ENCODE measurements at regions not wholly inside any gene's neighbourhood (a gene's known extent, or its start where the extent isn't known, plus 50 kb on each side); places are given as distances from the start of the nearest gene placed in this dataset.

DNA sequence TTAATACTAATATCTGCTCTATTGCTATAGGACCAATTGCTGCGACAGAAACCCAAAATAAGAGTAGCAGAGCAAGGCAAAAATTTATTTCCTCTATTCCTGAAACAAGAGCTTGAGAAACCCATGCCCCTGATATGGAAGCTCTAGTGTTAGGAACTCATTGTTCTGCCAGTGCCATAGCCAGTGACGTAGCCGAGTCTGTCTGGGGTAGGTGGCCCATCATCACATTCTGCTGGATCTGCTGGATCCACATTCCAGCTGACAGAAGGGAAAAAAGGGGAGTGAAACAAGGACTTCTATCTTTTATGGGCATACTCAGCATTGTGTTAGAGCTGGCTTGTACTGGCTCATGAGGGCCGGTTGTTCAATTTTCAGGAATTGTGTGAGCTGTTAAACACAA, 248.9 kb upstream of the MON1B start:
- no peak overlapping the region for H3K4me3 ChIP-seq (ENCODE audit: low read length)
- TF ChIP-seq, protein P1, sequence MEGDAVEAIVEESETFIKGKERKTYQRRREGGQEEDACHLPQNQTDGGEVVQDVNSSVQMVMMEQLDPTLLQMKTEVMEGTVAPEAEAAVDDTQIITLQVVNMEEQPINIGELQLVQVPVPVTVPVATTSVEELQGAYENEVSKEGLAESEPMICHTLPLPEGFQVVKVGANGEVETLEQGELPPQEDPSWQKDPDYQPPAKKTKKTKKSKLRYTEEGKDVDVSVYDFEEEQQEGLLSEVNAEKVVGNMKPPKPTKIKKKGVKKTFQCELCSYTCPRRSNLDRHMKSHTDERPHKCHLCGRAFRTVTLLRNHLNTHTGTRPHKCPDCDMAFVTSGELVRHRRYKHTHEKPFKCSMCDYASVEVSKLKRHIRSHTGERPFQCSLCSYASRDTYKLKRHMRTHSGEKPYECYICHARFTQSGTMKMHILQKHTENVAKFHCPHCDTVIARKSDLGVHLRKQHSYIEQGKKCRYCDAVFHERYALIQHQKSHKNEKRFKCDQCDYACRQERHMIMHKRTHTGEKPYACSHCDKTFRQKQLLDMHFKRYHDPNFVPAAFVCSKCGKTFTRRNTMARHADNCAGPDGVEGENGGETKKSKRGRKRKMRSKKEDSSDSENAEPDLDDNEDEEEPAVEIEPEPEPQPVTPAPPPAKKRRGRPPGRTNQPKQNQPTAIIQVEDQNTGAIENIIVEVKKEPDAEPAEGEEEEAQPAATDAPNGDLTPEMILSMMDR (IDR thresholded peaks at IDR 0.05; ENCODE audit: insufficient read depth, low read depth, low read length, missing control alignments), result no peak
- DNase-seq (ENCODE audit: low read depth), result no peak

DNA sequence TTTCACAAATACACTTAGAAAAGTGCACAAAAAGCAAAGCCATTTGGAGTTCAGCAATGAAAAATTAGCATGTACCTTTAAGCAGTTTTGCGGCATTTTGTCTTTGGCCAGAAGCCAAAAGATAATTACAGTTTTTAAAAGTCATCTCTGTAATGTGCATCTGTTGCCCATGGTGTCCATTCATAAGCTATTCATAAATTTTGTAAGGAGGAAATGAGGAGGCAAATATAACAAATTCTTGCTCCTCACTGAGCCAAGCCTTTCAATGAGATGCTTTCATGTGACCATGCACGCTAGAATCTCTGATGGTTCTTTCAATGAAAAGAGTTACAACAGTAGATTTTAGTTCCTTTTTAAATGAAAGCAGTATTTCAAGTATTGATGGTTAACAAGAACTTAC, 247.1 kb upstream of the MON1B start:
- DNase-seq (ENCODE audit: low read depth), result no peak
- no peak overlapping the region for H3K4me3 ChIP-seq (ENCODE audit: low read length)
- TF ChIP-seq, protein P1 (IDR thresholded peaks at IDR 0.05; ENCODE audit: insufficient read depth, low read depth, low read length, missing control alignments), result no peak

DNA sequence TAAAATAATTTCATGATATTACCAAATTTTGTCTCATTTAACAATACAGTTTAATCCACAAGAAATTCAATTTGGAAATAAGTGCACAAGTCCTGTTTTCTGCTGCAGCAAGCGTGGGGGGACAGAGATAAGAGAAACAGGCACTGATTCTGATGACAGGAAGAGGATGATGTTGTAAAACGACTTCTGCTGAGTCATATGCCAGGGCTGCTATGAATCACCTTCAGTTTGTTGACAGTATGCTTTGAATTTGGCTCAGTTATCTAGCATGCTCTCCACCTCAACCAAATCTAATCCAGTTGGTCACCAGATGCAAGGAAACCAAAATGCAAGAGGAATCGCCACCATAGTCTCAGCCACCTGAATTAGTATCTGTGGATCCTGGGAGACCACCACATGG, 244.1 kb upstream of the MON1B start:
- TF ChIP-seq, protein P1 (IDR thresholded peaks at IDR 0.05; ENCODE audit: insufficient read depth, low read depth, low read length, missing control alignments), result no peak
- peak; percentile 87 for DNase-seq (ENCODE audit: low read depth)
- no peak overlapping the region for H3K4me3 ChIP-seq (ENCODE audit: low read length)

DNA sequence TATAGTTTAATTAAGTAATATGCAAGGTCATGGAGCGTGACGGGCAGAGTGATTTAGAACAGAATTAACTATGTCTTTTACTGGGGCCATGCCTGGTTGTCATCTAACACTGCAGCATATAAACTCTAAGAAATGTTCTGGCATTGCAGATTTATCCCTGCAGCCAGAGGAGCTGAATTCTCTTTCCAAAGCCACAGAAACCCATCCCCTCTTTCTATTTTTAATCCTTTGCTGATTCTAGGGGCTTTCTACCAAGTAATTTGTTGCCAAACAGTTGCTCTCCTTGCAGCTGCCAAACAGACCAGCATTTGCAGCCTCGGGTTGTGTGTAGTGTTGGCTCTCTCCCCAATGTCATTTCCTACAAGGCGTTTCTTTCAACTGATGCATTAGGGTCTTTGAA, 243.2 kb upstream of the MON1B start:
- H3K4me3 ChIP-seq (ENCODE audit: low read length), result no peak overlapping the region
- TF ChIP-seq, protein P1 (IDR thresholded peaks at IDR 0.05; ENCODE audit: insufficient read depth, low read depth, low read length, missing control alignments), result no peak
- no peak for DNase-seq (ENCODE audit: low read depth)

DNA sequence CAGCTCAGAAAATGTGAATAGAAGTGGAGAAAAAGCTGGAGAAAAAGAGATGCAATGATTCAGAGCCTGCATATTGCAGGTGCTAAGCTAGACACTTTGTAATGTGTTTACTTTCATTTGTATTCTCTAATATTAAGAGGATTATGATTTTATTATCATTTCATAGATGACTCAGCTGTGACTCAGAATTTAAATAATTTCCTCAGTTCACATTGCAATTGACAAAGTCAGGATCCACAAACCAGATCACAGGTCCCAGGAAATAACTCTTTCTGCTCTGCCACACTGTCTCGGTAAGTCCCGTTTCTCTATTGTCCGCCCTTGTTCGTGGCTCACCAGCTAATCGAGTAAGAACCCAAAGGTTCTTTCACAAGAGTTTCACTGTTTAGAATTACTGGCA, 235.4 kb upstream of the MON1B start:
- peak; percentile 51 for DNase-seq (ENCODE audit: low read depth)
- TF ChIP-seq, protein P1 (IDR thresholded peaks at IDR 0.05; ENCODE audit: insufficient read depth, low read depth, low read length, missing control alignments), result no peak
- H3K4me3 ChIP-seq (ENCODE audit: low read length), result no peak overlapping the region

DNA sequence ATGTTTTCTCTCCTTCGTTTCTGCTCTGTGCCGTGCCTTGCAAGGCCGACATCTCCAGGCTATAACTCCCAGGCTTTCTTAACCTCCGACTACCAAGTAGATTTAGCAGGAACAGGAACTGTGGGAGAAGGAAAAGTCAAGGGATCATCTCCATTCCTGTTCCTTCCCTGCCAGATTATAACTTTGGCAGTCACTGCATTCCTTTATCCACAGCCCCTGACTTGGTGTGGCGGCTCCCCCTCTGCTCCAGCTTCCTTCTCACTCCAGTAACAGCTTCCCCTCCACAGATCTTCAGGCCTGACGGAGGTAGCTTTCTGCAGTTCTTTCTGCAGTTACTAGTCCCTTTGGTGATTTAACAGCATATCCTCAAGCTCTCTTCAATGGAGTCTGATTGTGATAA, 234.6 kb upstream of the MON1B start:
- TF ChIP-seq, protein P1 (IDR thresholded peaks at IDR 0.05; ENCODE audit: insufficient read depth, low read depth, low read length, missing control alignments), result no peak
- H3K4me3 ChIP-seq (ENCODE audit: low read length), result no peak overlapping the region
- DNase-seq (ENCODE audit: low read depth), result no peak

DNA sequence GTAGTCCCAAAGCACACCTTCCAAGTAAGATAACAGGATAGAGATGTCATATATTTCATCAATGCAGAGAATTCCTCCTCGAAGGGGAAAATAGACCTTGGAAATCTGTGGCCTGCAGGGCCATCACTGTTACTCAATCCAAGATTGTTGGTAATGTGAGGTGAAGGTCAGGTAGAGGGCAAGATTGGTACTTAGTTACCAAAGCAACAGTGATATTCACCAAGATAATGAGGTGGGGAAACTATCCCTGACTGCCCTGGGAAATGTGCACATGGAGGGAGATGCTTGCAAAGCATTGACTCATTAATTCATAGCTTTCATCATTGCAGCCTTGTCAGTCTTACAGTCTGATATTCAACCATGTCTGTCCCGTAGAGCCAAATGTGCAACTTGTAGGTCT, 234.1 kb upstream of the MON1B start:
- DNase-seq (ENCODE audit: low read depth), result no peak
- TF ChIP-seq, protein P1 (IDR thresholded peaks at IDR 0.05; ENCODE audit: insufficient read depth, low read depth, low read length, missing control alignments), result no peak
- no peak overlapping the region for H3K4me3 ChIP-seq (ENCODE audit: low read length)
